ENCODE measurements at regions not wholly inside any gene's neighbourhood (a gene's known extent, or its start where the extent isn't known, plus 50 kb on each side); places are given as distances from the start of the nearest gene placed in this dataset.

GRCh38 chr1:87225171-87225570 is 103.5 kb upstream of the LMO4 start:
- Histone ChIP-seq H4K20me1 (replicated peaks; ENCODE audit: control insufficient read depth, insufficient read depth, low read length) (no peaks in the 10 kb centered on the region), H3K9me3 (replicated peaks; ENCODE audit: control insufficient read depth, insufficient read depth, low read depth, low read length) (no peaks in the 10 kb centered on the region), H3K27me3 (ENCODE audit: control insufficient read depth in 2 of 2, insufficient read depth in 2 of 2, low read length in 2 of 2) (no peaks in the 10 kb centered on the region), H3K36me3 (ENCODE audit: control insufficient read depth, insufficient read depth, low read length) (no peaks in the 10 kb centered on the region), H3K4me2 (ENCODE audit: insufficient read depth, low read length) (no peak overlapping the region), H3K79me2 (ENCODE audit: control insufficient read depth, insufficient read depth, low read length) (no peaks in the 10 kb centered on the region), H3K9ac (ENCODE audit: insufficient read depth in 1 of 2, low read depth in 2 of 2, low read length in 2 of 2) (no peak overlapping the region), H3K27ac (ENCODE audit: extremely low read depth, low read depth, low read length) (no peak overlapping the region), H3K4me3 (no peak overlapping the region), H3K9me1 (ENCODE audit: control insufficient read depth, insufficient read depth, low read length) (no peaks in the 10 kb centered on the region), H3K4me1 (replicated peaks in 1 of 2; ENCODE audit: control insufficient read depth in 2 of 2, insufficient read depth in 2 of 2, low read length in 2 of 2) (no peaks in the 10 kb centered on the region), H2AFZ (ENCODE audit: low read depth, low read length) (no peak overlapping the region)
- 0% methylated on average over 3 of the region's 3 CpGs for WGBS (ENCODE audit: insufficient coverage, low coverage, missing lambda C conversion rate)
- ATAC-seq (no peak), FAIRE-seq (no peak), DNase-seq (ENCODE audit: extremely low read depth in 1 of 4, low spot score in 3 of 4) (no peak)
- BruUV-seq (replicated peaks) = no TSS peak
- intact Hi-C loops (cut with micrococcal nuclease) = no loop called here
- CTCF ChIA-PET (ENCODE audit: low intra/inter-chr PET ratio) = no interaction called here
- in situ Hi-C loops (cut with MboI) = no loop called here
- POLR2A ChIA-PET = no interaction called here
- TF ChIP-seq ZNF561 (CRISPR knock-in tag; conservative IDR thresholded peaks at IDR 0.05) (no peak), SIN3A (IDR thresholded peaks at IDR 0.05; ENCODE audit: borderline replicate concordance in 2 of 2, control insufficient read depth in 1 of 2, low read depth in 2 of 2, low read length in 2 of 2) (no peak), PCBP2 (IDR thresholded peaks at IDR 0.05; ENCODE audit: low read depth, low read length, poor library complexity, severe bottlenecking) (no peak), CBFA2T3 (IDR thresholded peaks at IDR 0.05) (no peak), THRAP3 (IDR thresholded peaks at IDR 0.05; ENCODE audit: borderline replicate concordance) (no peak), TCFL5 (CRISPR knock-in tag; conservative IDR thresholded peaks at IDR 0.05) (no peak), BCL6 (CRISPR knock-in tag; IDR thresholded peaks at IDR 0.05) (no peak), ZBTB11 (CRISPR knock-in tag; IDR thresholded peaks at IDR 0.05) (no peak), CREB3L1 (IDR thresholded peaks at IDR 0.05; ENCODE audit: borderline replicate concordance, low read depth) (no peak), ZNF707 (CRISPR knock-in tag; conservative IDR thresholded peaks at IDR 0.05) (no peak)
